Left ventricle myocardium superior (tissue), 1 donor: ENCODE measurements at regions not wholly inside any gene's neighbourhood (a gene's known extent, or its start where the extent isn't known, plus 50 kb on each side); places are given as distances from the start of the nearest gene placed in this dataset.

Experiments
- ATAC-seq: fragments of 200-7000 bp; cut with Tn5 transposase; one replicate; pipeline ENCODE4 v1.9.1; 2020; ENCODE audit warnings: mild to moderate bottlenecking, moderate library complexity
- DNase-seq: peaks from one replicate; pipeline ENCODE4 v3.0.0-alpha.2; 2020
- intact Hi-C: fragments of 100-400 bp; cut with micrococcal nuclease; formaldehyde crosslinking; loops from one replicate; pipeline ENCODE4 v1.11.0; 2022
- donor health status: DM: no; HTN: yes; CAD: no; lungs with severe emphysema.

DNA sequence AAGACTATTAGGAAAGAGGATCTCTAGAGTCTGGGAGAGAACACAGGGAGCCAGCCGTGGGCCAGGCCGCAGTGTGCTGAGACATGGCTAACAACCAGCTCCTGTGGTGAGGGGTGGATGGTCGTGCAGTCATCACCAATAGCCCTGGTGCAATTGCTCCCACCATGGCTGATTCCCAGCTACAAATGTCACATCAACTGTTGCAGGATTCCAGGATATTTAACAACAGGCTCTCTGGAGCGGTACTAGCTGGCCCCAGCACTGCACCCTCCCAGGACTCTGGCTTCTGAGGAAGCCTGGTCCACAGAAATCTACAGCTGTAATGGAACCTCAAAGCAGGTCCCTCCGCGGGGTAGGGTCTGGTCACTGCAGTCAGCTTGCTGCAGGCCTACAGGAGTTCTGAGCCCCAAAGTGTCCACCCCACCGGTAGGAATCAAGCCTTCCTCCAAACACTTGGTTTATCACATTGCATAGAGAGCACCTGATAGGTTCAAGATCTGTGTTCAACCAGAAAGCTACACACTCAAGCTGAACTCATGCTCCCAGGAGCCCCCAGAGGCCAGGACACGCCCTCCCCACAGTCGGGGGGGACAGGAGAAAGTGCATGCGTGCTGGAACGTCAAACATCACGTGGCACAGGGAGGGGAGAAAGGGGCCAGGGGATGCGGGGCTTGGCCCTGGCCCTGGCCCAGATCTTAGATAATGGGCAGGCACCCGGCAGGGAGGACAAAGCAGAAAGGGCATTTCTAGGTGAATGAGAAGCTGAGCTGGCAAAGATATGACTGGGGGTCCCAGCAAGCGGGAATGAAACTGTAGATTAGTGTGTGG is 609.0 kb downstream of the TBC1D22A start:
- intact Hi-C loops: no loop called here

DNA sequence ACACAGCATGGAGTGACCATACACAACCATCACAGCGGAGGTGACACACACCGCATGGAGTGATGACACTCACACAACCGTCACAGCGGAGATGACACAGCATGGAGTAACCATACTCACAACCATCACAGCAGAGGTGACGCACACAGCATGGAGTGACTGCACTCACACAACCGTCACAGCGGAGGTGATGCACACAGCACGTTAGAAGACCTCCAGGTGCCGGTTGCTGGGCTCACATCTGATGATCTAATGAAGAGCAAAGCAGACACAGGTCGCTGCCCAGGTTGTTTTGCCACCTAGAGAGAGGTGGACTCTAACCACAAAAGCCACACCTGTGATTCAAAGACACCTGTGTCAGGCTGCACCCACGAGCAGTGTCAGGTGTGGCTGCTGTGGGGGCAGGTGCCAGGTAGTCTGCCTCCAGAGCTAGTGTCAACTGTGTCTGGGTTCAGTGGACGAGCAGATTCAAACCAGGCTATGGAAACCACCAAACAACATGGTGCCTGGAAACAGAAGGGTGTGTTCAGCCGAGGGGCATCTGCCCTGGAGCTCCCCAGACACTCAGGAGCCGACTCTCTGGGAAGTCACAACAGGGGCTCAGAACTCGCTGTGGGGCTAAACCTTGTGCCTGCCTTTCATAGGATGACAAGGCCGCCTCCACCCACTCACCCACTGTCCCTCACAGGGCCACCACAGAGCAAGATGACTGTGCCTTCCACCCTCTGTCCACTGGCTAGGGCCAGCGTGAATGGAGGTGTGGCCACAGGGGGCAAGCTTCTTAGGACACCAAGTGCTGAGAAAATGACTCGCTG is 608.2 kb downstream of the TBC1D22A start:
- ATAC-seq (no peak), DNase-seq (no peak)
- intact Hi-C loops: no loop called here

More for the DNA sequence above, 609.0 kb downstream of the TBC1D22A start:
- ATAC-seq (no peak), DNase-seq (no peak)

DNA sequence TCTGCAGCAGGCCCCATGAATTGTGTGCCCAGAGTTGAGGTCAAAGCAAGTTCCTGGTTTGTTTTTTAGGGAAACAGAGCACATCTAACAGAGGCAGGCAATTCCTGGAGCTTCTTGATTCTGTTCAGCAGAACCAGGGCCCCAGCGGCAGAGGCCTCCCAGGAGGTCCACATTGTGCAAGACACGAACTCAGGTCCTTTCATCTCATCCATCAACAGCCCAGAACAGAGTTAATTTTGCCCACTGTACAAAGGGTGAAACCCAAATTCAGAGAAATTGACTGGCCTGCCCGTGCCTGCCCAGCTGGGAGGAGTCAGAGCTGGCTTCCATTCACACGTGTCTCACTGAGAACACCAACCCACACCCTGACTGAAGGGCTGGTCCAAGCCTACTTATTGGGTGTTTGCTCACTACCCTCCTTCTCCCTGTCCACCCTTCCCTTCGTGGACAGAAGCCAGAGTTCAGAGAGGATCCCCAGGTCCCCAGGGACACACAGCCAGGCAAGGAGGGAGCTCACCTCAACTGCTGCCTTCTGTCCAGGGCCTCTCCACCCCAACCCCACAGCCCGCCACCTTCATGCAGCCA is 607.1 kb downstream of the TBC1D22A start:
- intact Hi-C loops: no loop called here
- no peak for ATAC-seq
- DNase-seq: no peak

DNA sequence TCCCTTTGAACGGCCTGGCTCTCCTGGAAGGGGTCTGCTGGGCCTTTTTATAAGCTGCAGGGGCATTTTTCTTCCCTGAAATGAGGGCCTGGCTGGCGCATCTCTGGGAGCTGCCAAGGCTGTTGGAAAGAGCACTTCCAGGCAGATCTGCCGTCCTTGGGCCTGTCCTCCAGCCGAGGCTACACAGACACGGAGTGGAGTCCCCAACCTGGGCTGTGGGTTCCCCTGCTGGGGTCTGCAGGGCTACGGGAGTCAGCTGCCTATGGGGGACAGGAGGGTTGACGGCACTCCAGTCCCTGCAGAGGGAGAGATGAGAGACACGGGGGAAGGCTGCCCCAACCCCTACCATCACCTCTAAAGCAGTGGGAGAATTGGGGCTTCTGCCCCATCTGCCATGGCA is 606.6 kb downstream of the TBC1D22A start:
- ATAC-seq: no peak
- intact Hi-C loops: no loop called here
- no peak for DNase-seq

DNA sequence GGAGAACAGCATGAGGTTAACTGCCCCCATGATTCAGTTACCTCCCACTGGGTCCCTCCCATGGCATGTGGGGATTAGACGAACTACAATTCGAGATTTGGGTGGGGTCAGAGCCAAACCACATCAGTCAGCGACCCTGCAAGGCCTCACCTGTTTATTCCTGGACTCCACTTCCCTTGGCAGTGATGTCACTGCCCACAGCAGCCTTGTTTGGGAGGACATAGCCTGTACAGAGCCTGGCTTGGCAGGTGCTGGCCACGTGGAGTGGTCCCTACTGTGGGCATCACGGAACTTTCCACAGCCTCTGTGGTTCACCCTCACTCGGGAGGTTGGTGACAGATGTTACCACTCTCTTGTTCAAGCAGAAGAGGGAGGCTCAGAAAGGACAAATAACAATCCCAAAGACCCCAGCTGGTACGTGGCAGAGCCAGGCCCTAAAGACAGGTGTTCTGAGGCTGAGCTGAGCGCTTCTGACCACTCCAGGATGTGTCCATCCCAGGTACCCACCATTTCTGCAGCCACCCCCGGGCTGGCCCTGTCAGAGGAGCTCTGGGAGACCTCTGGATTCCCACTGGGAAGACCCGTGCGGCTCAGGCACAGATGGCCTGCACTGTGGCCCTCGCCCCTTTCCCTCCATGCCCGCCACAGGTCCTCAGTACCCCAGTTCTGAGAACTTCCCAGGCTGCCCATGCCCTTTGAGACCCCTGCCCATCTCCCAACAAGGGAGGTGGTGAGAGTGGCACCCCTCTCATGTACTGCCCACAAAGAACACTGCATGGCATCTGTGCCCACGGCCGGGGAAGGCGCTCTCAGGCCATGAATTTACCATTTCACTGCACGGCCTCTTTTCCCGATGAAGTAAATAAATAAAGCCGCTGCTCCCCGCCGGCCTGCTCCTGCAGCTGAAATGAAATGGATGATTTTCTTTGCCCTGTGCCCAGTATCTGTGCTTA is 605.8 kb downstream of the TBC1D22A start:
- intact Hi-C loops: no loop called here
- ATAC-seq (no peak), DNase-seq (no peak)

DNA sequence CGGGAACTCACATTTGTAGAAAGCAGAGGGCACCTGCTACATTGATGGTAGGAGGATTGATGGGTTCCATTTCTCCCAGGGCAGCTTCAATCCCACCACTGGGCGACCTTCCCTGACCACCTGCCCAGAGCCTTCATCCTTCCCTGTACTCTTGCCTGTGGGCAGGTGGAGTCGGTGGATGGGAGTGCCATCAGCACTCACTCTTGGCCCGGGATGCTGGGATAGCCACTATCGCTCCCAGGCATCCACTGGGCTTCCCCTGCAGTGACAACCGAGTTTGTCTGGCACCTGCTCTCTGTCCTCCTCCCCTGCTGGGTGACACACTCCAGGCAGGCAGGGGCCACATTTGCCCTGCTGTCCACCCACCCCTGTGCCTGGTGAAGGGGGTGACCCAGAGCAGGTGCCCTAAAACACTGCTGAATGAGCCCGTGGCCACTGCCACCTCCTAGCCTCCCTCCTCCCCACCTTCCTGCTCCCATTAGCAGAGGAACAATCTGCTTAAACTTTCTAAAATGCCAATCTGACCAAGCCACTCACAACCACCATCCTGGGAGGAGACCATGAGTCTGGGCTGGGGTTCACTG is 604.7 kb downstream of the TBC1D22A start:
- DNase-seq (no peak), ATAC-seq (no peak)
- intact Hi-C loops: no loop called here

DNA sequence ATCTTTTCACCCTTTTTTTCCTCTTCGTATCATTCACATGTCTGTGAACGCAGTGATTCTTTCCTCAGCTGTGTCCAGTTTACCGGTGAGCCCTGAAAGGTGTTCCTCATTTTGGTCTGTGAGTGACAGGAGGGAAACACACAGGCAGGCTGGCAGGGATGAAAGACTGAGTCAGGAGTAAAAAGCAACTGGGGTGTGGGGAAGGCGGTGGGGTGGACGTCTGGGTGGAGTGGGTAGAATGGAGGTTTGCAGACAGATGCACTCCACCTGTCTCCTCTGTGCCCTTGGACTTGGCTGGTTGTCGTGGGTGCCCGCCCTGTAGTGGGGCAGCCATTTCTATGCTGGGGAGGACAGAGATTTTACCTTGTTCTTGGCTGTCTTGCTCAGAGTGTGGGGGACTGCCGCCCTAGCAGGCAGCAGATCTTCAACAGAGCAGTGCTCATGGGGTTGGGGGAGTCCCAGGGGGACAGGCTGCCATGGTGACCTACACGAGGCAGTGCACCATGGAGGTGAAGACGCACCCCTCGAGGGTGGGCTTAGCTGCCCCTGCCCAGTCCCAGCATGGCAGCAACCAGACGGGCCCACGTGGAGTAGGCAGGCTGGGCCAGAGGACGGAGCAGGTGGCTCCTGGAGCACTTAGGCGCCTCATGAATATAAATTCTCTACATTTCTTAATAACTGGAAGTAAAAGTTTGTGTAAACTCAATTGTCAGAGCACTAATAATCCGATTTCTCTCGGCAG is 603.7 kb downstream of the TBC1D22A start:
- DNase-seq (no peak), ATAC-seq (no peak)
- intact Hi-C loops: no loop called here

DNA sequence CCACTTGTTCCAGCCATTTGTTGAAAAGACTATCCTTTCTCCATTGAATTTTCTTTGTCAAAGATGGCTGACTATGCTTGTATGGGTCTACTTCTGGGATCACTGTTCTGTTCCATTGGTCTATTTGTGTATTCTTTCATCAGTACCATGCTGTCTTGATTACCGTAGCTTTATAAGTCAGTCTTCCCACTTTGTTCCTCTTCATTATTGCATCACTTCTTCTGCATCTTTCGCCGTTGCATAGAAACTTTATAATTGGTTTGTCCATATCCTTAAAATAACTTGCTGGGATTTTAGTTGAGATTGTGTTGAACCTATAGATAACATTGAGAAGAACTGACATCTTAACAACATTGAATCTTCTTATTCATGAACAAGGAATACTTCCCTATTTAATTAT is 598.8 kb downstream of the TBC1D22A start:
- DNase-seq (no peak), ATAC-seq (no peak)
- intact Hi-C loops: no loop called here

DNA sequence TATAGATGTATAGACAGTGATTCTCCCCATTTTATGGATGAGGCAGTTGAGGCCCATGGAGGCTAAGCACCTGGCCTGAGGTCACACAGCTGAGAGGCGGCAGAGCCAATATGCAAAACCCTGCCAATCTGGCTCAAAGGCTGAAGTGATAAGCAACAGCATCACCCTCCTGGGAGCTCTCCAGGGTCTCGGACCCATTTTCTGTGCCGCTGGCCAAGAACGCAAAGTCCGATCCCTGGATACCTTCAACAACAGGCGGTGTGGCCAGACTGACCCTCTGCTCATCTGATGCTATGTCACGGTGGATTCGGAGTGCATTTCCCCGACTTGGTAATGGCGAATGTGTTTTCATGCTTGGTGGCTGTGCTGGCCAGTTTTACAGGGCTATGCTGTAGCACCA is 595.0 kb downstream of the TBC1D22A start:
- intact Hi-C loops: no loop called here
- no peak for DNase-seq
- no peak for ATAC-seq

DNA sequence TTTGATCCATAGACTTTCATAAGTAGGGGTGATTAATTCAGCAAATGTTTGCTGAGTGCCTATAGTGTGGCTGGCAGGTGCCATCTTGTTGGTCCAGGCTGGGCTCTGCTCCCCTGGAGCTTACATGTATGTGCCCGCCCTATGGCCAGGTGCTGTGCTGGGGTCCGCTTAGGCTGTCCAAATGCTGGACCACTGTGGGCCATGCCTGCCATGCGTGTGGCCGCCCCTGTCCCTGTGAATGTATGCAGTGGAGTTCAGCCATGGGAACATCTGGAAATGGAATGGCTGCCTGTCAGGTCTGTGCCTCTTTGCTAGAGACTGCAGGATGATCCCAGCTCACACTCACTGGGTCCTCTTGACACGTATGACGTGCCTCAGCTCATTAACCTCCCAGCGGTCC is 594.6 kb downstream of the TBC1D22A start:
- DNase-seq: no peak
- no peak for ATAC-seq
- intact Hi-C loops: no loop called here

DNA sequence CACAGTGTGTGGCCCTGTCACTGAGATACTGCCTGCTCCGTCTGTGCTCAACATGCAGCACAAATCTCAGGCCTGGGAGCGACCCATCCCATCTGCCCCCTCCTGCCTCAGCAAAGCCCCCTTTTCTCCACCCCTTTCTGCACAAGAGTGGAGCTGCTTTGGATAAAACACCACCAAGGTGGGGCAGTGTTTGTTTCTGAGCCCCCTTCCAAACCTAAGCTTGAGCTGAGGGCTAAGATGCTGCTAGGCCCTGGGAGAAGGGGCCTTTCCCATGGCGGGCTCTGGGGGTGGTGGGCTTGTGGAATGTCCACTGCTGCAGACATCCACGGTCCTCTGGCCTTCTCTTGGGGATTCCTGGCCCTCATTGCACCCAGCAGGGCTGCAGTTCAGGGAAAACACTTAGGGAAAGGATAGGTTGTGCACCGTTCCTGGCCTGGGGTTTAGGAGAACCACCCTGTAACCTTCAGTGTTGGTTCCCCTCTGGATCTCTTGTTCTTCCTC is 594.1 kb downstream of the TBC1D22A start:
- no peak for ATAC-seq
- no peak for DNase-seq
- intact Hi-C loops: no loop called here

DNA sequence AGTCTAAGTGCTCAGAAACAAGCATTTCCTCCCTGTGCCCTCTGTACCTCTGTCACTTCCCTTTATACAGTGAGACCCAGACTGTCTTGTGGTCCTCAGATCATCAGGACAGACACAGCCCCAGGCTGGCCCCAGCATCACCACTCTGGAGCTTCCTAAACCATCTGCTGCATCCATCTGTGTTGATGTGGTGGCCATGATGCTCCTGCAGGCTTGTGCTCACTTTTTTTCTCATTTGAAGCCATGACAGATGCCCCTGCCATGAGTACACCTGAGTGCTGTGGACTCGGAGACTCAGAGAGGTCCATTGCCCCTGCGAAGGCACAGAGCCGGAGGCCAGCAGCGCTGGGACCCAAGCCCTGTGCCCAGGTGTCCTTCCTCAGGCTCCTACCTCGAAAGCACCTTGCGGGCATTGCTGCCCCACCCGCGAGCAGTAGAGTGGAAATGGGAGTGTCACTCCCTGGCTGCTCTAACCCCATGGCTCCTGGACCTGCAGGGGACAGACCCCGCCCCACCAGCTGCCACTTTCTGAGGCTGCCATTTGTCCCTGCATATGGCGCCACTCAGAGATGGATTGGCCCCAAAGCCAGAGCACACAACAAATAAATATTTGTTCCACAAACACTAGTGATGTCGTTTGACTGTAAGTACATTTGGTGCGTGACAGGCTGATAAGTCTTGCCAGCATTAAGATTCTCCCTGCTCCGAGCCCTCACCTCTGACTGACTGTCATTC is 593.5 kb downstream of the TBC1D22A start:
- ATAC-seq (no peak), DNase-seq (no peak)
- intact Hi-C loops: no loop called here

DNA sequence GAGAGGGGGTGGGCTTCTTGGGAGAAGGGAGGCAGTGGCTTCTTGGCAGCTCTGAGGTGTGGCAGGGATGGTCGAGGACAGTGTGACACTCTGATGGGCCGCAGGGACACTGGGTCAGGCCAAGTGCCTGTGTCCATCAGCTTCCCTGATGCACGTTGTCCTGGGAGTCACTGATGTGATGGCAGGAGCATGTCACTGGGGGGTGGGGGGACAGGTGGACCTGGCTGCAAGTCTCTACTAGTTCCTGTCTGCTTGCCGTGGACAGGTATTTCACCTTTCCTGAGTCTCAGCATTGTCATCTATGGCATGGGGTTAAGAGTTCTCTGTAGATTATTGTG is 592.9 kb downstream of the TBC1D22A start:
- intact Hi-C loops: no loop called here
- ATAC-seq: no peak
- no peak for DNase-seq

DNA sequence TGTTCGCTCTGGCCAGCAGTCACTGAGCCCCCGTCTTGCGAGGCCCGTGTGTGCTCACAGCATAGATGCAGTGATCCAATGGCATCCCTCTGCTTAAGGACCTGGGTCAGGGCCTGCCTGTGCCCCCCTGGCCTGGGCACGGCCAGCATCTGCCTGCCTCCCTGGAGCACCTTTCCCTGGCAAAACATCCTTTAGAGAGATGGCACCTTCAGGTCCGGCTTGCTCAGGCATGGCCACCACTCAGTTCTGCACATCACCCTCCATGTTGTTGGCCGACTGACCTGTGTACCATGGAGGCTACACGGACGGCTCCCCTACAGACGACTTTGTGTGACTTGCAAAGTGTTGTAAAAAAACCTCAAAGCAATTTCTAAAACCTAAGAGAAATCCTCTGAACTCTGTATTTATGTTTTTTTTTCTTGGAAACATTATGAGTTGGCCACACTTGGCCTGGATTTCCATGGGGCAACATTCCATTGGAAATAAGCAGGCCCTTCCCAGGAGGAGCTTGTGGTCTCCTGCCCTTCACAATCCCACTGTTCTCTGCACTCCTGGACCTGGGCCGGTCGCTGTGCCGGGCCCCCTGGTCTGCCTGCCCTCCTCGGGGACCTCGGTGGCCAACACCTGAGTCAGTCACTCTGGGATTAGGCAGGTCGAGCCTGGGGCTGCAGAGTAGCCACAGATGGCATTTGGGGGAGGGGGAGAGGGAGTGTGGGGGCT is 592.4 kb downstream of the TBC1D22A start:
- DNase-seq (no peak), ATAC-seq (no peak)
- intact Hi-C loops: no loop called here

DNA sequence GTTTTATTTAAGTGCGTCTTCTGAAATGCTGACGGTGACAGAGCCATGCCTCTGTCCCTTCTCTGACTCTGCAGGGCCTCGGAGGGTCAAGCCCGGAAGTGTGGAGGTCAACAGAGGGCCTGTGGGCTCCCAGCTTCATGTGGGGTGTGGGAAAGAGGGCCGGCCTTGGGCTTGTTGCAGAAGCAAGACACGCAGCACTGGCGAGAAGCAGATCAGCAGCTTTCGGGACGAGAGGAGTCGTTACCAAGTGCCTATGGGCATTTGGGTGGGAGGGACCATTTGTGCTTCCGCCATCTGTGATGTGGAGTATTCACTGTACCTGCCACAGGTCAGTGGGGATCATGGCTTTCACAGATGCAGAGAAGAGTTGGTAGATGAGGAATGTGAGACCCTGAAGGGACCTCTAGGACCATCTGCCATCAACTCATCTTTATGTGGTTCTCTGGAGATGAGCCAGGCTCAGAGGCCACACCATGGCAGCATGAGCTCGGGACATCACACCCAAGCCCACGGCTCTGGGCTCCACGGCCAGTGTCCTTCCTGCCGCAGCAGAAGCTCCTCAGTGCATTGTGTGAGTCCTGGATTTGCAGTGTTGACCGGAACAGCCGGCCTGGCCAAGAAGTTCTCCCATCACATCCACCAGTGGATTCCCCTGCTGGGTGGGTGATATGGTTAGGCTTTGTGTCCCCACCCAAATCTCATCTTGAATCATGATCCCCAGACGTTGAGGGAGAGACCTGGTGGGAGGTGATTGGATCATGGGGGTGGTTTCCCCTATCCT is 590.7 kb downstream of the TBC1D22A start:
- intact Hi-C loops: no loop called here
- ATAC-seq: no peak

More for the DNA sequence above, 590.7 kb downstream of the TBC1D22A start:
- no peak for DNase-seq
